ENCODE measurements at regions not wholly inside any gene's neighbourhood (a gene's known extent, or its start where the extent isn't known, plus 50 kb on each side); places are given as distances from the start of the nearest gene placed in this dataset.

- no peak for DNase-seq
These were observed 55.1 kb upstream of the EML4 start for GRCh38 chr2:42114091-42114490.

GRCh38 chr2:42115588-42115987, 53.6 kb upstream of the EML4 start:
- H3K9ac ChIP-seq (ENCODE audit: low read depth in 2 of 2, low read length in 2 of 2) = no peak overlapping the region
- DNase-seq = no peak
- intact Hi-C loops (cut with DNase I) = no loop called here
- no peaks in the 10 kb centered on the region for H3K9me3 ChIP-seq
- H3K27ac ChIP-seq = no peak overlapping the region
- H3K27me3 ChIP-seq = no peaks in the 10 kb centered on the region
- H3K36me3 ChIP-seq = no peaks in the 10 kb centered on the region
- no peak overlapping the region for H3K4me3 ChIP-seq
- TF ChIP-seq, protein P1, sequence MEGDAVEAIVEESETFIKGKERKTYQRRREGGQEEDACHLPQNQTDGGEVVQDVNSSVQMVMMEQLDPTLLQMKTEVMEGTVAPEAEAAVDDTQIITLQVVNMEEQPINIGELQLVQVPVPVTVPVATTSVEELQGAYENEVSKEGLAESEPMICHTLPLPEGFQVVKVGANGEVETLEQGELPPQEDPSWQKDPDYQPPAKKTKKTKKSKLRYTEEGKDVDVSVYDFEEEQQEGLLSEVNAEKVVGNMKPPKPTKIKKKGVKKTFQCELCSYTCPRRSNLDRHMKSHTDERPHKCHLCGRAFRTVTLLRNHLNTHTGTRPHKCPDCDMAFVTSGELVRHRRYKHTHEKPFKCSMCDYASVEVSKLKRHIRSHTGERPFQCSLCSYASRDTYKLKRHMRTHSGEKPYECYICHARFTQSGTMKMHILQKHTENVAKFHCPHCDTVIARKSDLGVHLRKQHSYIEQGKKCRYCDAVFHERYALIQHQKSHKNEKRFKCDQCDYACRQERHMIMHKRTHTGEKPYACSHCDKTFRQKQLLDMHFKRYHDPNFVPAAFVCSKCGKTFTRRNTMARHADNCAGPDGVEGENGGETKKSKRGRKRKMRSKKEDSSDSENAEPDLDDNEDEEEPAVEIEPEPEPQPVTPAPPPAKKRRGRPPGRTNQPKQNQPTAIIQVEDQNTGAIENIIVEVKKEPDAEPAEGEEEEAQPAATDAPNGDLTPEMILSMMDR (IDR thresholded peaks at IDR 0.05) = no peak
- H3K4me1 ChIP-seq = no peaks in the 10 kb centered on the region

More at GRCh38 chr2:42114091-42114490, 55.1 kb upstream of the EML4 start:
- no peak overlapping the region for H3K27ac ChIP-seq
- no peaks in the 10 kb centered on the region for H3K4me1 ChIP-seq
- TF ChIP-seq, protein P1 (IDR thresholded peaks at IDR 0.05) = no peak
- no peak overlapping the region for H3K4me3 ChIP-seq
- no peaks in the 10 kb centered on the region for H3K9me3 ChIP-seq
- no peaks in the 10 kb centered on the region for H3K36me3 ChIP-seq
- H3K27me3 ChIP-seq = no peaks in the 10 kb centered on the region
- intact Hi-C loops (cut with DNase I) = no loop called here
- H3K9ac ChIP-seq (ENCODE audit: low read depth in 2 of 2, low read length in 2 of 2) = no peak overlapping the region

- TF ChIP-seq, protein P1 (IDR thresholded peaks at IDR 0.05) = no peak
- DNase-seq = no peak
- H3K4me3 ChIP-seq = no peak overlapping the region
- H3K27ac ChIP-seq = no peak overlapping the region
- no peaks in the 10 kb centered on the region for H3K9me3 ChIP-seq
- H3K36me3 ChIP-seq = no peaks in the 10 kb centered on the region
- H3K27me3 ChIP-seq = no peaks in the 10 kb centered on the region
- H3K9ac ChIP-seq (ENCODE audit: low read depth in 2 of 2, low read length in 2 of 2) = no peak overlapping the region
- no peaks in the 10 kb centered on the region for H3K4me1 ChIP-seq
- intact Hi-C loops (cut with DNase I) = no loop called here
These were observed 52.7 kb upstream of the EML4 start for GRCh38 chr2:42116195-42117181.

GRCh38 chr2:42117182-42117579, 52.0 kb upstream of the EML4 start:
- H3K4me1 ChIP-seq = no peaks in the 10 kb centered on the region
- no peak overlapping the region for H3K4me3 ChIP-seq
- H3K9me3 ChIP-seq = no peaks in the 10 kb centered on the region
- H3K36me3 ChIP-seq = no peaks in the 10 kb centered on the region
- H3K27me3 ChIP-seq = no peaks in the 10 kb centered on the region
- intact Hi-C loops (cut with DNase I) = no loop called here
- TF ChIP-seq, protein P1 (IDR thresholded peaks at IDR 0.05) = no peak
- DNase-seq = no peak
- H3K27ac ChIP-seq = no peak overlapping the region
- H3K9ac ChIP-seq (ENCODE audit: low read depth in 2 of 2, low read length in 2 of 2) = no peak overlapping the region

- no peaks in the 10 kb centered on the region for H3K9me3 ChIP-seq
- no peaks in the 10 kb centered on the region for H3K4me1 ChIP-seq
- H3K36me3 ChIP-seq = no peaks in the 10 kb centered on the region
- H3K27ac ChIP-seq = peak overlapping the region; percentile 21
- TF ChIP-seq, protein P1 (IDR thresholded peaks at IDR 0.05) = no peak
- H3K4me3 ChIP-seq = no peak overlapping the region
- H3K9ac ChIP-seq (ENCODE audit: low read depth in 2 of 2, low read length in 2 of 2) = no peak overlapping the region
- intact Hi-C loops (cut with DNase I) = no loop called here
- DNase-seq = no peak
- no peaks in the 10 kb centered on the region for H3K27me3 ChIP-seq
These were observed 51.0 kb upstream of the EML4 start for GRCh38 chr2:42117923-42118753.
